ENCODE measurements at regions not wholly inside any gene's neighbourhood (a gene's known extent, or its start where the extent isn't known, plus 50 kb on each side); places are given as distances from the start of the nearest gene placed in this dataset.

DNA sequence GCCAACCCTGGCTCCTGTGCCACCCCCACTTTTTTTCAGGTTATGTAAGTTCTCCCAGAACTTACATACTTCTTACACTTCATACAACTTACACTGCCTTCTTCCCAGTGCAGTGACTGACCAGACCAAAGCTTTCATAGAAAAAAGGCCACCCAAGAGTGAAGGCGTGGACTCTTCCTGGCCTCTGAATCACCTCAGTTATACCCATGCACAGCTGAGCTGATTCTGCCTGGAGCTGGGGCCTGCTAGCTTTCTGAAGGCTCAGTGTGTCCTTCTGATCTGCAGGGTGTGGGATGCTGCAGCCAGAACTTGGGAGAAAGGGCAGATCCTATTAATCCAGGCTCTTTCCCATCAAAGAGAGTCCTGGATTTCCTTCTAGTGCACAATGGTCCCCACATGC, 216.1 kb downstream of the TTC32 start:
- Histone ChIP-seq H3K27ac (ENCODE audit: low read depth, low read length) (no peak overlapping the region), H3K79me2 (ENCODE audit: control insufficient read depth, insufficient read depth, low read length, unreplicated experiment) (no peaks in the 10 kb centered on the region), H2AFZ (ENCODE audit: low read length, unreplicated experiment) (no peak overlapping the region), H3K27me3 (ENCODE audit: insufficient read depth, low read length) (peaks cover 10% of the 10 kb centered on the region; the same call in 1 of the 2 replicates), H3K4me3 (ENCODE audit: low read depth, low read length) (no peak overlapping the region), H3K36me3 (ENCODE audit: insufficient read depth, low read length) (no peaks in the 10 kb centered on the region), H3K4me1 (ENCODE audit: control insufficient read depth, insufficient read depth, low read length, unreplicated experiment) (no peaks in the 10 kb centered on the region)

DNA sequence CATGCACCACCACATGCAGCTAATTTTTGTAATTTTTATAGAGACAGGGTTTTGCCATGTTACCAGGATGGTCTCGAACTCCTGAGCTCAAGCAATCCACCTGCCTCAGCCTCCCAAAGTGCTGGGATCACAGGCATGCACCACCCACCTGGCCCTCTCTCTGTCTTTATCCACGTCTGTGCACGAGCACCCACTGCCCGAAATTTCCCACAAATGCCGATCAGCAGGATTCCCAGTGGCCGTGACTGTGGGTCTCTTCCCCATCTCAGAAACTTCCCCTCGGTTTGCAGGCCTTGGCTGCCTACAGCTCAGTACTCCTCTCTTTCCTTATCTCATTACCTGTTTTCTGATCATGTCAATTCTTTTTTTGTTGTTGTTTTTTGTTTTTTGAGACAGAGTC, 217.3 kb downstream of the TTC32 start:
- Histone ChIP-seq H3K4me1 (ENCODE audit: control insufficient read depth, insufficient read depth, low read length, unreplicated experiment) (no peaks in the 10 kb centered on the region), H3K27me3 (ENCODE audit: insufficient read depth, low read length) (peaks cover 19% of the 10 kb centered on the region; the same call in 1 of the 2 replicates), H3K27ac (ENCODE audit: low read depth, low read length) (no peak overlapping the region), H2AFZ (ENCODE audit: low read length, unreplicated experiment) (no peak overlapping the region), H3K4me3 (ENCODE audit: low read depth, low read length) (no peak overlapping the region), H3K79me2 (ENCODE audit: control insufficient read depth, insufficient read depth, low read length, unreplicated experiment) (no peaks in the 10 kb centered on the region), H3K36me3 (ENCODE audit: insufficient read depth, low read length) (no peaks in the 10 kb centered on the region)

DNA sequence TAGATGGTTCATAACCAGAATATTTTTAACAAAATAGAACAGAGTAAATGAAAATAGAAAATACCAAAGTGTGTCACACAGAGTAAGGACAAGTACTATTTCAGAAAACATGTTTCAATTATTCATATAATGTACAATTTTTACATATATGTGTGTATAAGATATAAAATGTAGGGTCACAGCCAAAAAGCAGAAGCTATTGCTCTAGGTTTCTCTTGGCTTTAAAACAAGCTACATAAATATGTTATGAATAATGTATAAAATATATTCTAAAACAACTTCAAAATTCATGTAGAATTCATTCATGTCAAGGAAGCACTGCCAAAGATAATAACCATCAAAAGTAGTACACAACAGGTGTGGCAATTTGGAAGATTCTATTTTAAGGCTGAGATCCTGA, 218.2 kb downstream of the TTC32 start:
- H2AFZ ChIP-seq (ENCODE audit: low read length, unreplicated experiment) = no peak overlapping the region
- peaks cover 19% of the 10 kb centered on the region; the same call in 1 of the 2 replicates for H3K27me3 ChIP-seq (ENCODE audit: insufficient read depth, low read length)
- H3K4me1 ChIP-seq (ENCODE audit: control insufficient read depth, insufficient read depth, low read length, unreplicated experiment) = no peaks in the 10 kb centered on the region
- H3K36me3 ChIP-seq (ENCODE audit: insufficient read depth, low read length) = no peaks in the 10 kb centered on the region
- H3K4me3 ChIP-seq (ENCODE audit: low read depth, low read length) = no peak overlapping the region
- no peak overlapping the region for H3K27ac ChIP-seq (ENCODE audit: low read depth, low read length)
- H3K79me2 ChIP-seq (ENCODE audit: control insufficient read depth, insufficient read depth, low read length, unreplicated experiment) = no peaks in the 10 kb centered on the region

DNA sequence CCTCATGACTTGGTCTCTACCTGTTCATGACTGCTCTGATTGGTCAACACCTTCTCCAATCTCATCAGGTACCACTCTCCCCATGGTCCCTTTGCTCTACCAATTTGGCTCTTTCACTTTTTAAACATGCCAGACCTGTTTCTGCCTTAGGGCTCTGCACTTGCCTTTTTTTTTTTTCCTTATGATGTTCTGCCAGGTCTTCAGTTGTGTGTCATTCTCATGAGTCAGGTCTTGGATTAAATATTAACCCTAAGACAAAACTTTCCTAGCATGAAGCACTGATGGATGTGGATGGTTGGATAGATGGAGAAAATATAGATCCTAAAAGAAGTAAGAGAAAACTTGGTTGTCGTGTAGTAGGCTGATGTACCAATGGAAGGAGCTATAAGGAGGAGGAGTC, 219.3 kb downstream of the TTC32 start:
- Histone ChIP-seq H3K4me3 (ENCODE audit: low read depth, low read length) (no peak overlapping the region), H3K27ac (ENCODE audit: low read depth, low read length) (no peak overlapping the region), H2AFZ (ENCODE audit: low read length, unreplicated experiment) (no peak overlapping the region), H3K4me1 (ENCODE audit: control insufficient read depth, insufficient read depth, low read length, unreplicated experiment) (no peaks in the 10 kb centered on the region), H3K79me2 (ENCODE audit: control insufficient read depth, insufficient read depth, low read length, unreplicated experiment) (no peaks in the 10 kb centered on the region), H3K27me3 (ENCODE audit: insufficient read depth, low read length) (peaks cover 19% of the 10 kb centered on the region; the same call in 1 of the 2 replicates), H3K36me3 (ENCODE audit: insufficient read depth, low read length) (no peaks in the 10 kb centered on the region)

DNA sequence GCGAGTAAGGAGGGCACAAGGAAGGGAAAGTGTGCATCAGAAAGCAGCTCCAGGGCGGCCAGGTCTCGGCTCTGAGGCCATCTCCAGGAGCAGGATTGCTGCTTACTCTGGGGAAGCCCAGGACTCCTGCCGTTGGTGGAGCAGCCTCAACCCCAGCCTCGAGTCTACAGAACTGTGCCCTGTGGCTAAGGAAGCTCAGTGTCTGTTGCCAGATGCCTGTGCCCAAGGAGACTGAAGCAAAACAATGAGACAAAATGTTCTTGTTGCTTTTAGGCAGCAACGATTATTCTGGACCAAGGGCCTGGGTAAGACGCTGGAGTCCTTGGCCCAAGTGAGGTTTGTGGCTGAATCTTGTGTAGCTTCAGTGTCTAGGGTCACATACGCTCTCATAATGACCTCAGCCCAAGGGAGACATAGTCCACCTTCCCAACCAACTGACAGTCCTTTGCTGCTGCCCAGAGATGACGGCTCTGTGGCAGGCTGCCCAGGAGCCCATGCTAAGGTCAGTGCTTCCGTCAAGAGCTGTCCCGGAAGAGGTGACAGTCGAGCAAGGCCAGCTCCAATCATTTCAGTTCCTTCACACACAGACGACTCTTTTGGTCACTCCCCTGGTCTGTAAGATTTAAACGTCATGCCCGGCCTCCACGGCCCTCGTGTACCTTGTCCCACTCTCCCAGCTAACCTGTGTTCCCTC, 223.8 kb downstream of the TTC32 start:
- H3K79me2 ChIP-seq (ENCODE audit: control insufficient read depth, insufficient read depth, low read length, unreplicated experiment) = no peaks in the 10 kb centered on the region
- H3K36me3 ChIP-seq (ENCODE audit: insufficient read depth, low read length) = no peaks in the 10 kb centered on the region
- H3K4me1 ChIP-seq (ENCODE audit: control insufficient read depth, insufficient read depth, low read length, unreplicated experiment) = peaks cover 8% of the 10 kb centered on the region
- H3K4me3 ChIP-seq (ENCODE audit: low read depth, low read length) = no peak overlapping the region
- H3K27ac ChIP-seq (ENCODE audit: low read depth, low read length) = no peak overlapping the region
- H3K27me3 ChIP-seq (ENCODE audit: insufficient read depth, low read length) = peaks cover 19% of the 10 kb centered on the region; the same call in 1 of the 2 replicates
- H2AFZ ChIP-seq (ENCODE audit: low read length, unreplicated experiment) = no peak overlapping the region

DNA sequence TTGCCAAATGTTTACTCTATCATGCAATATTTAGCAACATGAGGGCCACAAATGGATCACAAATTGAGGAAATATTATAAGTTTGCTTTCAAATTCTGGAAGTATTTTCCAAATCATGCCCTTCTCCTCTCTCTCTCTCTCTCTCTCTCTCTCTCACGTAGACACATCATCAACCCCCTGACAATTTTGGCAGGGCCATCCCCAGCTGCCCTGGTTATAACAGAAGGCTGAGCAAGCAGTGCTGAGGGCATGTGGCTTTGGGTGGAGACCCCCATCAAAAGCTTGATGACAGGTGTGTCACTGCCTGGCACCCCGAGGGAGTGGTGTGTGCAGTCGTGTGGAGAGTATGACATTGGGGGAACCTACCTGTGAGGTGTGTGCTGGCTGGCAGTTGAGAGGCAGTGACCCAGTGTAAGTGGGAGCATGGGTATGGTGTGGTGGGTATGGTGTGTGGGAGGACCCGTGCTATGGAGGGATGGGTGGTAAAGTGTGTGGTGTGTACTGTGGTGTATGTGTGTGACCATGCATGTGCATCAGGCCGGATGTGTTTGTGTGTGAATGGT, 224.5 kb downstream of the TTC32 start:
- peaks cover 9% of the 10 kb centered on the region for H3K4me1 ChIP-seq (ENCODE audit: control insufficient read depth, insufficient read depth, low read length, unreplicated experiment)
- H3K36me3 ChIP-seq (ENCODE audit: insufficient read depth, low read length) = no peaks in the 10 kb centered on the region
- no peak overlapping the region for H2AFZ ChIP-seq (ENCODE audit: low read length, unreplicated experiment)
- peaks cover 19% of the 10 kb centered on the region; the same call in 1 of the 2 replicates for H3K27me3 ChIP-seq (ENCODE audit: insufficient read depth, low read length)
- H3K79me2 ChIP-seq (ENCODE audit: control insufficient read depth, insufficient read depth, low read length, unreplicated experiment) = no peaks in the 10 kb centered on the region
- H3K27ac ChIP-seq (ENCODE audit: low read depth, low read length) = no peak overlapping the region
- H3K4me3 ChIP-seq (ENCODE audit: low read depth, low read length) = no peak overlapping the region

DNA sequence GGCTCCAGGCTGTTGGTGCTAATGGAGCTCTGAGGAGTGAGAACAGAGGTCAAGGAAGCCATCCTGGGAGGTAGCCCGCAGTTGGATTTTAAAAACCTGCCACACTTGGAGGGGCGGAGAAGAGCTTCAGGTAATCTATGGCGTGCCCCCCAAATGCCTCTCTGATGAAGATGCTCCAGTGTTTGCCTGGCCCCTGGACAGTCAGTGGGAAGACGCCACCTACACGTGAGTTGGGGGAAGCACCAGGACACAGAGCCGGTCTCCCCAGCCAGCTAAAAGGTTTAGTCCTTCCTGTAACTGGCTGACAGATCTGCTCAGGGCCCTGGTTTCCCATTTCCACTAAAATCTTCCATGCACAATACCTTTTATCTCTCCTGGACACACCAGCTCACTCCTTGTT, 225.0 kb downstream of the TTC32 start:
- H3K27me3 ChIP-seq (ENCODE audit: insufficient read depth, low read length) = peaks cover 19% of the 10 kb centered on the region; the same call in 1 of the 2 replicates
- H3K27ac ChIP-seq (ENCODE audit: low read depth, low read length) = no peak overlapping the region
- H3K4me1 ChIP-seq (ENCODE audit: control insufficient read depth, insufficient read depth, low read length, unreplicated experiment) = peaks cover 9% of the 10 kb centered on the region
- no peak overlapping the region for H3K4me3 ChIP-seq (ENCODE audit: low read depth, low read length)
- no peaks in the 10 kb centered on the region for H3K36me3 ChIP-seq (ENCODE audit: insufficient read depth, low read length)
- no peak overlapping the region for H2AFZ ChIP-seq (ENCODE audit: low read length, unreplicated experiment)
- no peaks in the 10 kb centered on the region for H3K79me2 ChIP-seq (ENCODE audit: control insufficient read depth, insufficient read depth, low read length, unreplicated experiment)

DNA sequence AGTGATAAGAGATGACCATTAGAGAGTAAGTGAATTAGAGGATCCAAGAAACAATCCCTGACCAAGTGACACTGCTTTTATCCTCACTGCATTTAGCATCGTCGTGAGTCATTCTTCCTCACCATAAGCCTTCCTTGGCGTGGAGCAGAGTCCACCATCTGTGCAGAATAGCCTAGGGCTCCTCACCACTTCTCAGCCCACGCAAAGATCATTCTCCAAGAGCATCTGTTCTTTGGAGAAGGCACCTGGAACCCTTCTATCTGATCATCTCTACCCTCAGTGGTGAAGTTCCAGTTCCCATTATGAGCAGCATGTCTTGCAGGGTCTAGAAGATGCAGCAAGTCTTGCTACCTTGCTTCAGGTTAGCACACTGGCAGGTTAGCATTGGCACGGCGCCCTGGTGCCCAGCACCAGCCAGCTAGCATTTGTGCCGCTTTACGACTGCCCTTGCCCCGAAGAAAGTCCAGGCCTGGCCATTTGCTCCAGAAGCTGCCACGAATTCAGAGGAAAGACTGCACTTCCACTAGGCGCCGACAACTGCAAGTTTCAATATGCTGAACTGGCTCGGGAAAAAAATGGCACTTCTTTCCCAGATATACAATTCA, 225.8 kb downstream of the TTC32 start:
- no peaks in the 10 kb centered on the region for H3K79me2 ChIP-seq (ENCODE audit: control insufficient read depth, insufficient read depth, low read length, unreplicated experiment)
- no peak overlapping the region for H3K4me3 ChIP-seq (ENCODE audit: low read depth, low read length)
- no peak overlapping the region for H2AFZ ChIP-seq (ENCODE audit: low read length, unreplicated experiment)
- H3K4me1 ChIP-seq (ENCODE audit: control insufficient read depth, insufficient read depth, low read length, unreplicated experiment) = peaks cover 9% of the 10 kb centered on the region
- no peaks in the 10 kb centered on the region for H3K36me3 ChIP-seq (ENCODE audit: insufficient read depth, low read length)
- no peak overlapping the region for H3K27ac ChIP-seq (ENCODE audit: low read depth, low read length)
- H3K27me3 ChIP-seq (ENCODE audit: insufficient read depth, low read length) = peaks cover 11% of the 10 kb centered on the region; the same call in 1 of the 2 replicates

DNA sequence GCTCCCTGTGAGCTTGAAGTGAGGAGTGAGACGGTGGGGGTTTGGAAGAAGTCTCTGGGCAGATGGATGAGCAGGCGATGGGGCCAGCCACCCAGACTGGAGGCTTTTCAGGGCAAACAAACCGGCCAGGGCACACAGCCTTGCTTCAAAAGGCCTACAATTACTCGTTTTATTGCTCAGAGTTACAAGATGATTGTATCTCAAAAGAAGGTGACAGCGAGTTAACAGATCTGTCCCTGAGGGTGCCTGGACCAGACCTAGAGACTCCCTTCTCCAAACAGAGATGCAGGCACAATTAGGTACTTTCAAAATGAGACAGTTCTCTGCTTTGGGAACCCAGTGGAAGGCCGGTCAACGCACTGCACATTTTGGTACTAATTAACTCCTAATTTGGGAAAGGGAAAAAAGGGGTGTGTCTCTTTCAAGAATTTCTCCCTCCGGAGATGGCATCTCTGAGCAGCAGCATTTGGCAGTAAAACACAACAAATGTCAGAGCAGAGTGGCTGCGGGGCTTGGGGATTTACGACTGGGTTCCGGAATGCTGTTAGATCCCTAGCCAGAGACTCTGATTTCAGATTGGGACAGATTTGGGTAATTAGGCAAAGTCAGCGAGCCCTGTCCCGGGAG, 226.7 kb downstream of the TTC32 start:
- no peaks in the 10 kb centered on the region for H3K79me2 ChIP-seq (ENCODE audit: control insufficient read depth, insufficient read depth, low read length, unreplicated experiment)
- H3K36me3 ChIP-seq (ENCODE audit: insufficient read depth, low read length) = no peaks in the 10 kb centered on the region
- no peak overlapping the region for H3K27ac ChIP-seq (ENCODE audit: low read depth, low read length)
- H3K27me3 ChIP-seq (ENCODE audit: insufficient read depth, low read length) = peaks cover 3% of the 10 kb centered on the region; the same call in 1 of the 2 replicates
- peaks cover 9% of the 10 kb centered on the region for H3K4me1 ChIP-seq (ENCODE audit: control insufficient read depth, insufficient read depth, low read length, unreplicated experiment)
- H3K4me3 ChIP-seq (ENCODE audit: low read depth, low read length) = no peak overlapping the region
- H2AFZ ChIP-seq (ENCODE audit: low read length, unreplicated experiment) = no peak overlapping the region

DNA sequence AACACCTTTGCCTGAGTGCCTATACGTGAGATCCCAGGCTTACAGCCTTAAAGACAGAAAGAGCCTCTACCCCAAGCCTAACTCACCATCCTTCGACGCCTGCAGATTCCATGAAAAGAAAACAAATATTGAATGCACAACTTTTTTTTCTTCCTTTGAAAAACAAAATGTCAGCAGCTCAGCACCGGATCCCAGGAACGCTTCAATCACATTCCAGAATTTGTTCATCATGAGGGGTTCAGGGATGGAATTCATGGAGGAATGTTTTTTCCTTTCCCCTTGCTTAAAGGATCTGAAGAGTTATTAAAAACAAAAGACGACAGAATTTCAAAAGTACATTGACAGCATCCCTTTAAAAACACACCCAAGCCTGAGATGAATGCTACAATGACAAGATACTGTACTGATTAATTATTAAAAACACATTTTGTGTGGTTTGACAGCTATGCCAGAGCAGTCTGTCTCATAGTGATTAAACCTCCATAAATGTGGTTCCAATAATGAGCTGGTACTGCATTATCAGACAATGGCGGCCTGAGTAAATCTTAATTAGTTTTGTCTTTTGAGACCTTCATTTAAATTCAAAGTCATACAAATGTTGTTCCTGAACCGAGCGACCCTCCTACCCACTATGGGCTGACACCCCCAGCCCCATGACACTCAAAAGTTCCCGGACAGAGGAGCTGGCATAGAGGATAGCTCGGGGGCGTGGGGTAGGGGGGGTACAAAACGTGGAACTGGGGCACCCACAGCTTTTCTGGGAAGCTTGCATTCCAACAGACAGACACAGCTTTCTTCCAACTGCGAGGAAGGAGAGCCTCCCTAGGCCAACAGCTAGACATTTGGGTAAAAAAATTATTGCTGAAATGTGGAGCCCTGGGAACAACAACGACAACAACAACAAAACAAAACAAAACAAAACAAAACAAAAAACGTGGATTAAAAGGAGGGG, 227.5 kb downstream of the TTC32 start:
- H2AFZ ChIP-seq (ENCODE audit: low read length, unreplicated experiment) = no peak overlapping the region
- no peaks in the 10 kb centered on the region for H3K36me3 ChIP-seq (ENCODE audit: insufficient read depth, low read length)
- H3K79me2 ChIP-seq (ENCODE audit: control insufficient read depth, insufficient read depth, low read length, unreplicated experiment) = no peaks in the 10 kb centered on the region
- H3K27me3 ChIP-seq (ENCODE audit: insufficient read depth, low read length) = no peaks in the 10 kb centered on the region
- no peak overlapping the region for H3K27ac ChIP-seq (ENCODE audit: low read depth, low read length)
- H3K4me3 ChIP-seq (ENCODE audit: low read depth, low read length) = no peak overlapping the region
- peaks cover 9% of the 10 kb centered on the region for H3K4me1 ChIP-seq (ENCODE audit: control insufficient read depth, insufficient read depth, low read length, unreplicated experiment)

Data from ACC112 (cell line).